Sigmoid colon (tissue), 6 donors: ENCODE measurements at regions not wholly inside any gene's neighbourhood (a gene's known extent, or its start where the extent isn't known, plus 50 kb on each side); places are given as distances from the start of the nearest gene placed in this dataset.

Source experiments
- DNase-seq: peaks from one replicate; pipeline ENCODE4 v3.0.0-alpha.2; 2019
- H3K27ac ChIP-seq, 4 donors: fragments of 200-600 bp; sonication (generic); one replicate each; pipeline ENCODE4 v1.5.1; 2016 to 2019; ENCODE audit warnings: mild to moderate bottlenecking in 1 of 4
- H3K27me3 ChIP-seq, 3 donors: fragments of 200-600 bp; sonication (generic); one replicate each; pipeline ENCODE4 v1.5.1; 2019; ENCODE audit warnings: mild to moderate bottlenecking in 1 of 3
- H3K36me3 ChIP-seq, 4 donors: fragments of 200-600 bp; sonication (generic); one replicate each; pipeline ENCODE4 v1.5.1; 2016 to 2019
- H3K4me1 ChIP-seq, 4 donors: fragments of 200-600 bp; sonication (generic); one replicate each; pipeline ENCODE4 v1.5.1; 2017 to 2019
- H3K4me3 ChIP-seq, 4 donors: fragments of 200-600 bp; sonication (generic); one replicate each; pipeline ENCODE4 v1.5.1; 2017 to 2019; ENCODE audit warnings: mild to moderate bottlenecking in 2 of 4, moderate library complexity in 1 of 4
- H3K9me3 ChIP-seq, 4 donors: fragments of 200-600 bp in 3 of 4; sonication (generic) in 3 of 4; one replicate each; pipeline versions ENCODE4 v1.5.1 to v1.6.1; 2013 to 2019
- EP300 ChIP-seq, 4 donors: sonication (generic); formaldehyde crosslinking; IDR thresholded peaks; one replicate each; pipeline ENCODE4 v1.6.1; 2017; ENCODE audit warnings: antibody characterized with exemption in 4 of 4
- POLR2A ChIP-seq, 2 donors: fragments of 450-650 bp; IDR thresholded peaks; one replicate each; pipeline ENCODE4 v1.6.1; 2016; ENCODE audit warnings: antibody characterized with exemption in 2 of 2, mild to moderate bottlenecking in 2 of 2, moderate library complexity in 2 of 2
- POLR2AphosphoS5 ChIP-seq, 4 donors: sonication (generic); formaldehyde crosslinking; IDR thresholded peaks; one replicate each; pipeline ENCODE4 v1.6.1; 2017; ENCODE audit warnings: antibody characterized with exemption in 4 of 4
- WGBS, 2 donors: extraction: QIAGEN DNeasy Blood & Tissue Kit; methylation state at CpG; one replicate each; pipeline ENCODE4 v1.1.7; 2013; 5-methylcytosine and 5-hydroxymethylcytosine counted together
- intact Hi-C: fragments of 100-400 bp; cut with DNase I; formaldehyde crosslinking; loops from one replicate; pipeline ENCODE4 v1.15.1; 2023
- TF ChIP-seq, protein P1 (sequence below), 4 experiments: fragments of 450-650 bp in 3 of 4; fragments of 200-600 bp in 1 of 4; IDR thresholded peaks; one replicate each; pipeline ENCODE4 v1.5.1; 2016 to 2019; ENCODE audit warnings: antibody characterized with exemption in 4 of 4, mild to moderate bottlenecking in 3 of 4, moderate library complexity in 2 of 4
- donor health status: healthy with polysubstance abuse.
- donor health status: healthy.

DNA sequence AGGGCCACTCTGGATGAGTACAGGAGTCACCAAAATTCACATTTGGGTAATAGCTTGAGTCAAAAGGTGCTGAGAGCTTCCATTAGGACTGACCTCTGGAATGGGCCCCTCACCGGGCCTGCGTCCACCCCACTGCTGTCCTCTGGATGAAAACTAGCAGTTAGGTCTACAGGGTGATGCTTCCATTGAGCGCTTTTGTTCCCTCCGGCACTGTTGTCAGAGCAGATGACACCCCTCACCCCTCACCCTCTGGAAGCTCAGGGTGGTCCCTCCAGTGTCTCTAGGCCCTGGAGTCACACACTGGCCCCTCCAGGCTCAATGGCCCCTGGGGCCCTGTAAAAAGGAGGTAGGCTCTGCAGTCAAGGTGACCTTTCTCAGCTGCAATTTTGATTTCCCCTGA is 187.8 kb upstream of the GPR12 start:
- Histone ChIP-seq H3K9me3 (no peaks in the 10 kb centered on the region), H3K27me3 (peaks cover 0 to 1% (median 0%) of the 10 kb centered on the region in 3 donors), H3K4me3 (no peak overlapping the region), H3K36me3 (no peaks in the 10 kb centered on the region), H3K4me1 (no peaks in the 10 kb centered on the region), H3K27ac (no peak overlapping the region)
- intact Hi-C loops = loop anchor here (10.0 kb wide), 2 partner anchors 876 to 1036 kb away; partner anchors contain the start of gene URAD
- DNase-seq = no peak
- TF ChIP-seq, protein P1, sequence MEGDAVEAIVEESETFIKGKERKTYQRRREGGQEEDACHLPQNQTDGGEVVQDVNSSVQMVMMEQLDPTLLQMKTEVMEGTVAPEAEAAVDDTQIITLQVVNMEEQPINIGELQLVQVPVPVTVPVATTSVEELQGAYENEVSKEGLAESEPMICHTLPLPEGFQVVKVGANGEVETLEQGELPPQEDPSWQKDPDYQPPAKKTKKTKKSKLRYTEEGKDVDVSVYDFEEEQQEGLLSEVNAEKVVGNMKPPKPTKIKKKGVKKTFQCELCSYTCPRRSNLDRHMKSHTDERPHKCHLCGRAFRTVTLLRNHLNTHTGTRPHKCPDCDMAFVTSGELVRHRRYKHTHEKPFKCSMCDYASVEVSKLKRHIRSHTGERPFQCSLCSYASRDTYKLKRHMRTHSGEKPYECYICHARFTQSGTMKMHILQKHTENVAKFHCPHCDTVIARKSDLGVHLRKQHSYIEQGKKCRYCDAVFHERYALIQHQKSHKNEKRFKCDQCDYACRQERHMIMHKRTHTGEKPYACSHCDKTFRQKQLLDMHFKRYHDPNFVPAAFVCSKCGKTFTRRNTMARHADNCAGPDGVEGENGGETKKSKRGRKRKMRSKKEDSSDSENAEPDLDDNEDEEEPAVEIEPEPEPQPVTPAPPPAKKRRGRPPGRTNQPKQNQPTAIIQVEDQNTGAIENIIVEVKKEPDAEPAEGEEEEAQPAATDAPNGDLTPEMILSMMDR (IDR thresholded peaks at IDR 0.05) = no peak
- TF ChIP-seq EP300 (IDR thresholded peaks at IDR 0.05) = no peak
- TF ChIP-seq POLR2A (IDR thresholded peaks at IDR 0.05) = no peak
- TF ChIP-seq POLR2AphosphoS5 (IDR thresholded peaks at IDR 0.05) = no peak
- 96 to 98% methylated on average over 4 of the region's 4 CpGs for WGBS, 2 donors

DNA sequence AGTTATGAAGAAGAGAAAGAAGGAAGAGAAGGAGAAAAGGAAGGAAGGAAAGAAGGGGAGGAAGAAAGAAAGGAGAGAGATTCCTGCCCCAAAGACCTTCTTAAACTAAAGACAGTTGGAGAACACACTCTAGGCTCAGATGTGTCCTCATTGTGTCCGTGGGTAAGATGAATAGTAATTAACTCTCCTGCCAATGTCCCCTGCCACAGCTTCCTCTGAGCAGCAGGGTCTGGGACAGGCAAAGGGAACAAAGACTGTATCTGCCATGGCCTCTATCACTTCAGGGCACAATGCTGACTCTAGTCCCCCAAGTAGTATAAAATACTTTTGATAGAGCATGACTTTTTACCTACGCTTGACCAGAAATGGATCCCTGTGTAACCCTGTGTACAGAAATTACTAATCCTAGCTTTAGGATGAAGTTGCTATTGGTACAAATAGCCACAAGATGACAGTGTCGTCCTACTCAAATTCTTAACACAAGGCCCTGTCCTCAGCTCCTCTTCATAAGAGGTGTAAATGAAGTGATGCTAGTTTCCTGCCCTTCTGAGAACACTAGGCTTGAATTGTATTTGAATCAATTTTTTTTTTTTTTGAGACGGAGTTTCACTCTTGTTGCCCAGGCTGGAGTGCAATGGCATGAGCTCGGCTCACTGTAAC is 186.2 kb upstream of the GPR12 start:
- intact Hi-C loops = loop anchor here (1.0 to 10.0 kb wide), 5 partner anchors 38 to 1038 kb away; partner anchors contain the start of gene URAD
- DNase-seq = no peak
- no peaks in the 10 kb centered on the region for H3K36me3 ChIP-seq
- no peaks in the 10 kb centered on the region for H3K9me3 ChIP-seq
- H3K27ac ChIP-seq = no peak overlapping the region
- H3K4me3 ChIP-seq = no peak overlapping the region
- WGBS, 2 donors = 19 to 30% methylated on average over 5 of the region's 5 CpGs
- H3K27me3 ChIP-seq = peaks cover 0 to 7% (median 0%) of the 10 kb centered on the region in 3 donors
- H3K4me1 ChIP-seq = peaks cover 0 to under 1% (median 0%) of the 10 kb centered on the region in 4 donors
- TF ChIP-seq POLR2A (IDR thresholded peaks at IDR 0.05) = no peak
- TF ChIP-seq, protein P1 (IDR thresholded peaks at IDR 0.05) = peak; percentile 86 to 91 (median 90)

DNA sequence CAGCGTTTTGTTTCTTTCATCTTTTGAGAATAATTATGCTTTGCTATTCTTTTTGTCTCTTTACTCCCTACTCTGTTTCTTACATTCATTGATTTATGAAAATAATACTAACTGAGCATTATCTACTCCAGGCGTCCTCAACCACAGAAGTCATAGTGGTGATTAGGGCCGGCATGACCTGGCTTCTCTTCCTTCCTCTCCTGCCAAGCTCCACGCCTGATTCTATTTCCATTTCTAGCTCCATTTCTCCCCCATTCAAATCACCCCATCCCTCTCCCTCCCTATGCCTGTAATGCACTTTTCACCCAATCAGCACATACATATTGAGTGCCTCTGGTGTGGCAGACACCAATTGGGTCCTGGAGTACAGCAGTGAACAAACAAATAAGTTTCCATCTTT is 183.2 kb upstream of the GPR12 start:
- peaks cover 0 to 8% (median 2%) of the 10 kb centered on the region in 4 donors for H3K4me1 ChIP-seq
- intact Hi-C loops = loop anchor here (10.0 kb wide), 2 partner anchors 881 to 1041 kb away; partner anchors contain the start of gene URAD
- 63 to 86% methylated on average over 4 of the region's 4 CpGs for WGBS, 2 donors

DNA sequence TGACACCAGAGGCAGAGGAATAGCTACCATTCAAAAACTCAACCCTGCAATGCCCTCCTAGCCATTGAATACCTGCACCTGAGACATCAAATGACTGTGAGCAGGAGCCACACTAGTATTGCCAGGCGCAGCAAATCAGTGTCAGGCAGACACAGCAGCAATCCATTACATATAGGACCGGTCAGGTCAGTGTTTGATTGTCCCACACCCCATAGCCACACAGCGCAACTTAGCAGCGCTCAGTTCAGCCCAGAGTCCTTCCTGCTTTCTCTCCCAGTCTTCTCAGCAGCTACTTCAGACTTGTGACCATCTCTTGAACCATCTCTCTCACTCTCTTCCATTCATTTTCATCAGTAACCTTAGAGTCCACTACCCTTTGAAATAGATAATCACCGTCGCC is 181.6 kb upstream of the GPR12 start:
- no peaks in the 10 kb centered on the region for H3K9me3 ChIP-seq
- peaks cover 0 to 8% (median 2%) of the 10 kb centered on the region in 4 donors for H3K4me1 ChIP-seq
- no peaks in the 10 kb centered on the region for H3K36me3 ChIP-seq
- WGBS, 2 donors = 77 to 92% methylated on average over 6 of the region's 6 CpGs
- TF ChIP-seq, protein P1 (IDR thresholded peaks at IDR 0.05) = no peak
- TF ChIP-seq EP300 (IDR thresholded peaks at IDR 0.05) = no peak
- TF ChIP-seq POLR2A (IDR thresholded peaks at IDR 0.05) = no peak
- TF ChIP-seq POLR2AphosphoS5 (IDR thresholded peaks at IDR 0.05) = no peak
- H3K4me3 ChIP-seq = no peak overlapping the region
- intact Hi-C loops = loop anchor here (10.0 kb wide), 2 partner anchors 883 to 1043 kb away; partner anchors contain the start of gene URAD
- no peak for DNase-seq
- H3K27ac ChIP-seq = no peak overlapping the region
- peaks cover 0 to 16% (median 0%) of the 10 kb centered on the region in 3 donors for H3K27me3 ChIP-seq

More for the DNA sequence above, 183.2 kb upstream of the GPR12 start:
- H3K9me3 ChIP-seq = no peaks in the 10 kb centered on the region
- DNase-seq = no peak
- H3K36me3 ChIP-seq = no peaks in the 10 kb centered on the region
- no peak overlapping the region for H3K27ac ChIP-seq
- H3K4me3 ChIP-seq = no peak overlapping the region
- TF ChIP-seq EP300 (IDR thresholded peaks at IDR 0.05) = no peak
- no peak for TF ChIP-seq POLR2A (IDR thresholded peaks at IDR 0.05)
- TF ChIP-seq, protein P1 (IDR thresholded peaks at IDR 0.05) = no peak
- no peak for TF ChIP-seq POLR2AphosphoS5 (IDR thresholded peaks at IDR 0.05)
- peaks cover 0 to 16% (median 0%) of the 10 kb centered on the region in 3 donors for H3K27me3 ChIP-seq
